Panc1 (cell line): ENCODE measurements at regions not wholly inside any gene's neighbourhood (a gene's known extent, or its start where the extent isn't known, plus 50 kb on each side); places are given as distances from the start of the nearest gene placed in this dataset.

Source experiments
- ATAC-seq: fragments of 200-7000 bp; cut with Tn5 transposase; 2 replicates; pipeline ENCODE4 v1.9.1; 2020; ENCODE audit warnings: mild to moderate bottlenecking, moderate library complexity
- BruUV-seq: library from RNA; stranded (reverse); fragments of 400-500 nt; replicated peaks from 2 replicates; lab custom pipeline; 2021; lab: Mats Ljungman, UMichigan
- CTCF ChIA-PET: fragments of 300-600 bp; sonication (Branson Sonifier 250); formaldehyde crosslinking; loops from one replicate; lab custom pipeline; 2022; ENCODE audit warnings: antibody characterized with exemption; lab: Charles Lee
- POLR2A ChIA-PET: fragments of 300-600 bp; sonication (Branson Sonifier 250); formaldehyde crosslinking; loops from one replicate; lab custom pipeline; 2022; ENCODE audit warnings: antibody characterized with exemption; lab: Charles Lee
- DNase-seq: peaks from one replicate; pipeline ENCODE4 v3.0.0-alpha.2; 2010; ENCODE audit warnings: low read depth, low spot score
- H3K27ac ChIP-seq: 2 replicates; pipeline ENCODE4 v1.5.1; 2011; ENCODE audit warnings: mild to moderate bottlenecking, low read length, inconsistent platforms
- H3K27me3 ChIP-seq: fragments of 200-500 bp; sonication (Bioruptor generic); 2 replicates; pipeline ENCODE4 v1.6.0; 2014; ENCODE audit warnings: low read length, inconsistent platforms; ENCODE audit not compliant: control insufficient read depth, insufficient read depth
- H3K36me3 ChIP-seq: fragments of 200-500 bp; sonication (Bioruptor generic); 2 replicates; pipeline ENCODE4 v1.5.1; 2014; ENCODE audit warnings: inconsistent platforms, mild to moderate bottlenecking, low read length, moderate library complexity; ENCODE audit not compliant: control insufficient read depth, insufficient read depth
- H3K4me1 ChIP-seq: 2 replicates; pipeline ENCODE4 v1.5.1; 2011; ENCODE audit warnings: inconsistent platforms, mild to moderate bottlenecking, low read length, moderate library complexity; ENCODE audit not compliant: control insufficient read depth, insufficient read depth
- H3K4me3 ChIP-seq, 2 experiments: 2 replicates each; pipeline ENCODE4 v1.5.1; 2011 to 2012; ENCODE audit warnings: low read depth in 2 of 2, low read length in 2 of 2, mild to moderate bottlenecking in 2 of 2, inconsistent platforms in 1 of 2, moderate library complexity in 1 of 2
- H3K9me3 ChIP-seq: fragments of 200-500 bp; sonication (Bioruptor generic); 2 replicates; pipeline ENCODE4 v1.5.1; 2014; ENCODE audit warnings: low read depth, mild to moderate bottlenecking, inconsistent platforms, low read length, moderate library complexity; ENCODE audit not compliant: control insufficient read depth, insufficient read depth
- CTCF ChIP-seq: fragments of 450-650 bp; IDR thresholded peaks from 2 replicates; pipeline ENCODE4 v1.5.1; 2017; ENCODE audit warnings: mild to moderate bottlenecking
- POLR2AphosphoS5 ChIP-seq: IDR thresholded peaks from 2 replicates; pipeline ENCODE4 v1.6.1; 2012; ENCODE audit warnings: mild to moderate bottlenecking, low read depth, low read length, moderate library complexity
- REST ChIP-seq, 2 experiments: IDR thresholded peaks; 2 replicates each; pipeline ENCODE4 v1.6.1; 2011 to 2012; ENCODE audit warnings: low read depth in 2 of 2, control low read depth in 1 of 2, low read length in 1 of 2, mild to moderate bottlenecking in 1 of 2, moderate library complexity in 1 of 2; ENCODE audit not compliant: insufficient read depth in 1 of 2
- SIN3A ChIP-seq: IDR thresholded peaks from 2 replicates; pipeline ENCODE4 v1.6.1; 2012; ENCODE audit warnings: low read depth, mild to moderate bottlenecking, low read length, moderate library complexity, borderline replicate concordance; ENCODE audit not compliant: insufficient read depth
- TCF7L2 ChIP-seq: IDR thresholded peaks from 2 replicates; pipeline ENCODE4 v1.6.1; 2011; ENCODE audit warnings: mild to moderate bottlenecking, low read depth, low read length, inconsistent platforms
- in situ Hi-C: cut with HindIII; loops from 2 replicates; pipeline ENCODE4 v1.10.0; 2016; ENCODE audit warnings: low sequenced_read_pairs, low pct_unique_long_range_greater_than_20kb
- intact Hi-C: fragments of 100-400 bp; cut with micrococcal nuclease; formaldehyde crosslinking; loops from one replicate; pipeline ENCODE4 v1.10.0; 2022; ENCODE audit not compliant: unreplicated experiment

- H3K4me3 ChIP-seq: no peak overlapping the region
- DNase-seq: no peak
- no peaks in the 10 kb centered on the region for H3K27me3 ChIP-seq
- no peaks in the 10 kb centered on the region for H3K36me3 ChIP-seq
- H3K27ac ChIP-seq: no peak overlapping the region
- H3K9me3 ChIP-seq: no peaks in the 10 kb centered on the region
- ChIA-PET POLR2A (no interaction called here), CTCF (no interaction called here)
- no peaks in the 10 kb centered on the region for H3K4me1 ChIP-seq
- no peak for ATAC-seq
- no TSS peak for BruUV-seq
- intact Hi-C loops: no loop called here
- in situ Hi-C loops: no loop called here
- TF ChIP-seq REST (IDR thresholded peaks at IDR 0.05; ENCODE audit: insufficient read depth in 1 of 2, low read depth in 2 of 2, low read length in 1 of 2): no peak
- TF ChIP-seq POLR2AphosphoS5: no peak
- no peak for TF ChIP-seq TCF7L2
- no peak for TF ChIP-seq CTCF
- no peak for TF ChIP-seq SIN3A
These were observed 81.7 kb downstream of the ANKRD60 start for GRCh38 chr20:58146746-58147140.

GRCh38 chr20:58146081-58146745, 82.2 kb downstream of the ANKRD60 start:
- DNase-seq (no peak), ATAC-seq (no peak)
- in situ Hi-C loops: no loop called here

More at GRCh38 chr20:58146081-58146745, 82.2 kb downstream of the ANKRD60 start:
- H3K4me1 ChIP-seq: no peaks in the 10 kb centered on the region
- H3K27me3 ChIP-seq: no peaks in the 10 kb centered on the region
- intact Hi-C loops: no loop called here
- no TSS peak for BruUV-seq
- H3K27ac ChIP-seq: no peak overlapping the region
- no peak overlapping the region for H3K4me3 ChIP-seq
- POLR2A ChIA-PET: interaction anchor here (0.6 kb wide), 1 partner anchor 15 kb away, joined by 3 read pairs; no protein-coding TSS in a partner anchor
- no peaks in the 10 kb centered on the region for H3K36me3 ChIP-seq
- H3K9me3 ChIP-seq: no peaks in the 10 kb centered on the region
- TF ChIP-seq SIN3A (no peak), REST (IDR thresholded peaks at IDR 0.05; ENCODE audit: insufficient read depth in 1 of 2, low read depth in 2 of 2, low read length in 1 of 2) (no peak), POLR2AphosphoS5 (no peak), CTCF (no peak), TCF7L2 (no peak)
- CTCF ChIA-PET: no interaction called here
